ELR (cell line): ENCODE measurements at regions not wholly inside any gene's neighbourhood (a gene's known extent, or its start where the extent isn't known, plus 50 kb on each side); places are given as distances from the start of the nearest gene placed in this dataset.
"Not testable (repeated sequence)": the region's sequence is repeated elsewhere in the genome, so short reads cannot be mapped to it uniquely, and the experiment has no call there.

Experiments
- DNase-seq: peaks from one replicate; pipeline ENCODE4 v3.0.0-alpha.2; 2015; ENCODE audit warnings: low read depth

DNA sequence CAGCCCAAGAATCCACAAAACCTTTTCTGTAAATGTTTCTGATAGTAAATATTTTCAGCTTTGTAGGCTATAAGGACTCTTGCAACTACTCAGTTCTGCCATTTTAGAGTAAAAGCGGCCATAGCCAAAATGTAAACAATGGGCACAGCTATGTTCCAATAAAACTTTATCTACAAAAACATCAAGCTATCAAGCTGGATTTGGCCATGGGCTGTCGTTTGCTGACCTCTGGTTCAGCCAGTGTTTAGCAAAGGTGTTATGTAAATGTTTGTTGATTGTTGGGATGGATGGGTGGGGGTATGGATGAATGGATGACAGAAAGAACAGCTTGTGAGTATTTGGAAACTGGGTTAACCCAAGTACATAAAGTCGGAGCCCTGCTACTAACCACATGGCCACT lies 111.1 kb upstream of the VRK1 start:
- DNase-seq: no peak

DNA sequence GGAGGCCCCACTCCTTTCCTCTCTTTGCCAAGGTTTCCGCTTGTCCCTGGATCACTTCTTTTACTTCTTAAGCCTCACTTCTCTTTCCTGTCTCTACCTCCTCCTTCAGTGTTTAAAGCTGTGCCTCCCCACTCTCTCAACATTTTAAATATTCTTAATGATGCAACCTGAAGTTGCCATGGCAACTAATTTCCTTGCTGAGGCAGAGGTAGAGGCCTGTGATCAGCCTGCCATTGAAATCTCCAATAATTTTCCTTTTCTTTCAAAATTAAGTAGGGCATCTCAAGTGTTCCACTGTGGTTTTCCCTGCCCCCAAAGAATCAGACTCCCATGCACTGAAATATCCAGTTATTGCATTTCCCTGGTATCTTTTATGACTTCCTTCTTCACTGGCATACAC lies 108.6 kb upstream of the VRK1 start:
- no peak for DNase-seq

- DNase-seq: no peak
These were observed 106.3 kb upstream of the VRK1 start for GRCh38 chr14:96690713-96691383.

GRCh38 chr14:96693252-96693820 lies 103.8 kb upstream of the VRK1 start:
- no peak for DNase-seq

GRCh38 chr14:96693987-96694386 lies 103.2 kb upstream of the VRK1 start:
- no peak for DNase-seq

GRCh38 chr14:96698960-96699539 lies 98.1 kb upstream of the VRK1 start:
- DNase-seq: no peak

DNA sequence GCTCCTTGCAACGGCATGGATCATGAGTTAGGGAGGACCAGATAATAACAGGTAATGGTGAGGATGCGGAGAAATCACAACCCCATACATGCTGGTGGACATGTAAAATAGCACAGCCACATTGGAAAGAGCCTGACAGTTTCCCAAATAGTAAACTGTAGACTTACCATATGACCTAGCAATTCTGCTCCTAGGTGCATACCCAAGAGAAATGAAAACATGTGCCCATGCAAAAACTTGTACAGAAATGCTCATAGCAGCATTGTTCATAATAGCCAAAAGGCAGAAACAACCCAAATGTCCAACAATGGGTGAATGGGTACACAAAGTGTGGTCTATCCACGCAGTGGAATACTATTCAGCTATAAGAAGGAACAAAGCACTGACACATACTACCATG lies 97.5 kb upstream of the VRK1 start:
- no peak for DNase-seq

GRCh38 chr14:96702831-96703230 lies 94.4 kb upstream of the VRK1 start:
- no peak for DNase-seq

- DNase-seq: peak; percentile 5
These were observed 91.6 kb upstream of the VRK1 start for GRCh38 chr14:96705422-96706092.

- DNase-seq: no peak
These were observed 90.3 kb upstream of the VRK1 start for GRCh38 chr14:96706893-96707292.

GRCh38 chr14:96710060-96710666 lies 87.0 kb upstream of the VRK1 start:
- DNase-seq: no peak

- DNase-seq: no peak
These were observed 85.5 kb upstream of the VRK1 start for GRCh38 chr14:96711559-96712267.

DNA sequence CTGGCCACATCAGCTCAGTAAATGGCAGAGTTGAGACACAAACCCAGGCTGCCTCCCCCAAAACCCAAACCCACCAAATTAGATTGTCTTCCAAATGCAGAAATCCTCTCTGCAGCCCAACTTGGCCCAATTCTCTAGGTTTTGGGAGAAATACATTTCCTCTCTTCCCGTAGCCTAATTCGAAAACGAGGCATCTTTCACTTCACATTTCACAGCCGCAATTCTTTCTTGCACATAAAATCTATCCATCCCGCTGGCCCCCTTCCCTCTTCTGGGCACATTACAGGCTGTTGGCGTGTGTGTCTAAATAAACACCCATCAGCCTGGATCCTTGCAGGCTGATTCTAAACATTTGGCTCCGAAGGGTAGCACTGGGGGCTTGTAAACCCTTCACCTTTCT lies 83.8 kb upstream of the VRK1 start:
- no peak for DNase-seq

DNA sequence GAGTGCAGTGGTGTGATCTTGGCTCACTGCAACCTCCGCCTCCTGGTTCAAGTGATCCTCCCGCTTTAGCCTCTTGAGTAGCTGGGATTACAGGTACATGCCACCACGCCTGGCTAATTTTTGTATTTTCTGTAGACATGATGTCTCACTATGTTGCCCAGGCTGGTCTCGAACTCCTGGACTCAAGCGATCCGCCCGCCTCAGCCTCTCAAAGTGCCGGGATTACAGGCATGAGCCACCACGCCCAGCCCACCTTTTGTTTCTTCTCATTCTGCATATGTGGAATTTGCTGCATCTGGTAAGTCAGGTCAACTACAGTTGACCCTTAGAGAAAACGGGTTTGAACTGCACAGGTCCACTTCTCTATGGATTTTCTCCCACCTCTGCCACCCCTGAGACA lies 82.6 kb upstream of the VRK1 start:
- DNase-seq: not testable (repeated sequence)

DNA sequence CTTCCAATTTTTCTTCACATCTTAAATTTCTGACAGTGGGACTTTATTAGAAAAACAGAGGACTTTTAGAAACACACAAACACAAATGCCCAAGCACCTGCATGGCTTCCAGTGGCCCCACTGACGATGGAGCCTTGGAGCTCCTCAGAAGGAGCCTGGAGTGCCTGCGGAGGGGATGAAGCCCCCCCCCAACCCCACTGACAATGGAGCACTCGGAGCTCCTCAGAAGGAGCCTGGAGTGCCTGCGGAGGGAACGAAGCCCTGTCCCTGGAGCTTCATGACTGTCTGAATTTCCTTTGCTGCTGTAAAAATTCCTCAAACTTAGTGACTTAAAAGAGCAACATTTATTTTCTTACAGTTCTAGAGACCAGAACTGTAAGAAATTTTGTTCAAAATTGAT lies 80.1 kb upstream of the VRK1 start:
- no peak for DNase-seq

- DNase-seq: no peak
These were observed 78.8 kb upstream of the VRK1 start for GRCh38 chr14:96718407-96718806.

GRCh38 chr14:96720702-96721101 lies 76.5 kb upstream of the VRK1 start:
- not testable (repeated sequence) for DNase-seq

DNA sequence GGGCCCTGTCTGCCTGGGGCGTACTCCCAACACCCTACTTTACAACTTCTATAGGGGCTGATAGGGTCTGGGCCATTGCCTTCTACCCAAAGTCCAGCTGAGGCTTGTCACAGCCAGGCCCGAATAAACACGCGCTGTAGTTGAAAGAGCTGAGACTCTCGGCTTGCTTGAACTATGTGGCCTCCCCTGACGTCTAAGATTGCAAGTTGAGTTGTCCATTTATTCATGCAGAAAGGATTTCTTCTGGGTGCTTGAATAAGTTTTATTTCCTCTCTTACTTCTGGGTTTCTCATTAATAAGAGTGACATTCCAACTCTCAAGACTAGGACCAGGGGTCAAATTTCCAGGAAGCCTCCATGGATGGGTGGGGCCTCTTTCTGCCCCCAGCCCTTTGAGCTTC lies 74.4 kb upstream of the VRK1 start:
- DNase-seq: no peak

- no peak for DNase-seq
These were observed 73.2 kb upstream of the VRK1 start for GRCh38 chr14:96723946-96724345.

DNA sequence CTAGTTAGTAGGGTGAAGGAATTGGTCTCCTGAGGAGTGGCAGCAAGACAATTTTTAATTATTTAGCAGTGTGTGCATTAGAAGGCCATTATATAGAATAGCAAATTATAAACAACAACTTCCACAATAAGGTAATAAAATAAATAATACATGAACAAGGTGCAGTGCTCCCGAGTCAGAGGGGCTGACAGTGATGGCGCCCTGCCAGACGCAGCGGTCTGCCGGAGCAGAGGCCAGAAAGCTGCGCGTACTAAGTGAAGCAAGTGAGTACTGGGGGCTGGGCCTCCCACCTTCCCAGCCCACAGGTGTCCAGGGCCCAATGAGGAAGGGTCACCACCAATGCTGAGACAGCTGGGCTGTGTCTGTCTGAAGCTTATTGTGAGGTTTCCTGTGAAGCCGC lies 72.0 kb upstream of the VRK1 start:
- no peak for DNase-seq

DNA sequence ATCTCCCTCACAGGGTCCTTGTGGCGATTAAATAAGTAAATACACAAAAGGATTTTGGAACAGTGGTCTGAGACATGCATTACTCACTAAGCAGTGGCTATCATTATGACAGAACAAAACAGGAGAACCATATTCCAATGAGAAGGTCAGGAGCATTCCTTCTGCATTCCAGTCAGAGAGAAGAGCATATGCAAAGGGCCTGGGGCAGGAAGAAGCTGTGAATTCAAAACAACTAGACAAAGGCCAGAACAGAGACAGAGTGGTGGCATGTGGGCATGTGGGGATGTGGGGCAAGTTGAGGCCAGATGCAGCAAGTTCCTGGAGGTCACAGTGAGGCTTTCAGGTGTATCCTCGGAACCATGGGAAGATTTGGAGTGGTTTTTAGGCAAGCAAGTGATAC lies 70.1 kb upstream of the VRK1 start:
- DNase-seq: no peak

- DNase-seq: no peak
These were observed 69.7 kb upstream of the VRK1 start for GRCh38 chr14:96727491-96727890.
